Effector CD8-positive, alpha-beta T cell (primary cell): ENCODE measurements at regions not wholly inside any gene's neighbourhood (a gene's known extent, or its start where the extent isn't known, plus 50 kb on each side); places are given as distances from the start of the nearest gene placed in this dataset.
"Not testable (repeated sequence)": the region's sequence is repeated elsewhere in the genome, so short reads cannot be mapped to it uniquely, and the experiment has no call there.

Source experiments
- DNase-seq: peaks from one replicate; lab custom pipeline; 2025; lab: John Stamatoyannopoulos, UW

GRCh38 chr10:63675171-63675570 is 154.0 kb downstream of the REEP3 start:
- no peak for DNase-seq

GRCh38 chr10:63677001-63677400 is 155.8 kb downstream of the REEP3 start:
- DNase-seq, result no peak

- DNase-seq, result not testable (repeated sequence)
Observed at GRCh38 chr10:63680545-63680944, 159.3 kb downstream of the REEP3 start.

- DNase-seq, result no peak
Observed at GRCh38 chr10:63681993-63682697, 160.9 kb downstream of the REEP3 start.

- DNase-seq, result not testable (repeated sequence)
Observed at GRCh38 chr10:63682698-63683052, 161.5 kb downstream of the REEP3 start.

GRCh38 chr10:63683223-63683622 is 162.0 kb downstream of the REEP3 start:
- DNase-seq, result no peak

- DNase-seq, result no peak
Observed at GRCh38 chr10:63683686-63684085, 162.5 kb downstream of the REEP3 start.

GRCh38 chr10:63684257-63684936 is 163.2 kb downstream of the REEP3 start:
- DNase-seq, result no peak

- DNase-seq, result no peak
Observed at GRCh38 chr10:63689768-63690167, 168.6 kb downstream of the REEP3 start.

GRCh38 chr10:63692220-63692896 is 171.2 kb downstream of the REEP3 start:
- DNase-seq, result no peak

GRCh38 chr10:63693021-63693420 is 171.8 kb downstream of the REEP3 start:
- DNase-seq, result not testable (repeated sequence)

GRCh38 chr10:63696205-63696604 is 175.0 kb downstream of the REEP3 start:
- DNase-seq, result no peak

GRCh38 chr10:63697956-63698786 is 177.0 kb downstream of the REEP3 start:
- DNase-seq, result no peak

- no peak for DNase-seq
Observed at GRCh38 chr10:63698787-63699150, 177.6 kb downstream of the REEP3 start.

- no peak for DNase-seq
Observed at GRCh38 chr10:63699785-63700613, 178.8 kb downstream of the REEP3 start.

- no peak for DNase-seq
Observed at GRCh38 chr10:63700631-63701156, 179.5 kb downstream of the REEP3 start.

- no peak for DNase-seq
Observed at GRCh38 chr10:63702092-63702491, 180.9 kb downstream of the REEP3 start.

GRCh38 chr10:63703113-63703670 is 182.0 kb downstream of the REEP3 start:
- DNase-seq, result no peak

GRCh38 chr10:63703740-63704345 is 182.6 kb downstream of the REEP3 start:
- no peak for DNase-seq

GRCh38 chr10:63707254-63707910 is 186.2 kb downstream of the REEP3 start:
- DNase-seq, result no peak
